ENCODE measurements at regions not wholly inside any gene's neighbourhood (a gene's known extent, or its start where the extent isn't known, plus 50 kb on each side); places are given as distances from the start of the nearest gene placed in this dataset.

DNA sequence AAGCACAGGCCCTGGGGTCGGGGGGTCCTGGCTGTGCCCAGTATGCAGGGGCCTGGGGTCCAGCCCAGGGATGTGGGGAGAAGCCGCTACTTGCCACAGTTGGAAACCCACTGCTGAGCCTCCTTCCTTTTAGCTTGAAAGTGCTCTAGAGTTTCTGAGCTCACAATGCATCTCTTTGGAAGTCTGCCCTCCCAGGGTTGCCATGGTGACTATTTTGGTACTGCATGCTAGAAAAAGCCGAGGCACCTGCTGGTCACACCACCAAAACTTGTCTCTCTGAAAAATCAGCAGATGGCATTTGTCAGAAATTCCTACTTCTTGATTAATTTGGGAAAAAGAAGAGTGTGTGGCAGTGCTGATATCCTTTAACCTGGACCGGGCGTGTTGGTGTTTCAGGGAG lies 151.8 kb downstream of the SEC61B start:
- ChIA-PET POLR2A (interaction anchor here (0.8 kb wide), 1 partner anchor 336 kb away, joined by 3 read pairs; no protein-coding TSS in a partner anchor), CTCF (ENCODE audit: low intra/inter-chr PET ratio) (no interaction called here)
- Histone ChIP-seq H3K79me2 (ENCODE audit: control insufficient read depth, insufficient read depth, low read length) (no peaks in the 10 kb centered on the region), H3K4me2 (ENCODE audit: insufficient read depth, low read length) (no peak overlapping the region), H4K20me1 (replicated peaks; ENCODE audit: control insufficient read depth, insufficient read depth, low read length) (peaks cover 7% of the 10 kb centered on the region; the same call in 1 of the 2 replicates), H3K27ac (ENCODE audit: extremely low read depth, low read depth, low read length) (no peak overlapping the region), H3K4me1 (replicated peaks in 1 of 2; ENCODE audit: control insufficient read depth in 2 of 2, insufficient read depth in 2 of 2, low read length in 2 of 2) (no peaks in the 10 kb centered on the region), H3K9me1 (ENCODE audit: control insufficient read depth, insufficient read depth, low read length) (no peaks in the 10 kb centered on the region), H3K4me3 (no peak overlapping the region), H3K9ac (ENCODE audit: insufficient read depth in 1 of 2, low read depth in 2 of 2, low read length in 2 of 2) (no peak overlapping the region), H3K9me3 (replicated peaks; ENCODE audit: control insufficient read depth, insufficient read depth, low read depth, low read length) (no peaks in the 10 kb centered on the region), H3K36me3 (ENCODE audit: control insufficient read depth, insufficient read depth, low read length) (no peaks in the 10 kb centered on the region), H3K27me3 (ENCODE audit: control insufficient read depth in 2 of 2, insufficient read depth in 2 of 2, low read length in 2 of 2) (peaks cover 10 to 26% of the 10 kb centered on the region in 2 experiments), H2AFZ (ENCODE audit: low read depth, low read length) (no peak overlapping the region)
- TF ChIP-seq ATF1 (CRISPR knock-in tag; IDR thresholded peaks at IDR 0.05) (no peak), ATF1 (tag; IDR thresholded peaks at IDR 0.05) (no peak), HLTF (IDR thresholded peaks at IDR 0.05) (no peak), TCF3 (CRISPR knock-in tag; IDR thresholded peaks at IDR 0.05) (no peak), TRIM28 (IDR thresholded peaks at IDR 0.05) (no peak), RFX1 (IDR thresholded peaks at IDR 0.05) (peak; percentile 66), RBBP5 (IDR thresholded peaks at IDR 0.05; ENCODE audit: borderline replicate concordance, insufficient read depth, low read length, poor library complexity, severe bottlenecking) (no peak), ZNF584 (CRISPR knock-in tag; IDR thresholded peaks at IDR 0.05; ENCODE audit: low read depth) (no peak), MAFK (IDR thresholded peaks at IDR 0.05; ENCODE audit: low read length) (no peak)
- TF ChIP-seq, protein P1, sequence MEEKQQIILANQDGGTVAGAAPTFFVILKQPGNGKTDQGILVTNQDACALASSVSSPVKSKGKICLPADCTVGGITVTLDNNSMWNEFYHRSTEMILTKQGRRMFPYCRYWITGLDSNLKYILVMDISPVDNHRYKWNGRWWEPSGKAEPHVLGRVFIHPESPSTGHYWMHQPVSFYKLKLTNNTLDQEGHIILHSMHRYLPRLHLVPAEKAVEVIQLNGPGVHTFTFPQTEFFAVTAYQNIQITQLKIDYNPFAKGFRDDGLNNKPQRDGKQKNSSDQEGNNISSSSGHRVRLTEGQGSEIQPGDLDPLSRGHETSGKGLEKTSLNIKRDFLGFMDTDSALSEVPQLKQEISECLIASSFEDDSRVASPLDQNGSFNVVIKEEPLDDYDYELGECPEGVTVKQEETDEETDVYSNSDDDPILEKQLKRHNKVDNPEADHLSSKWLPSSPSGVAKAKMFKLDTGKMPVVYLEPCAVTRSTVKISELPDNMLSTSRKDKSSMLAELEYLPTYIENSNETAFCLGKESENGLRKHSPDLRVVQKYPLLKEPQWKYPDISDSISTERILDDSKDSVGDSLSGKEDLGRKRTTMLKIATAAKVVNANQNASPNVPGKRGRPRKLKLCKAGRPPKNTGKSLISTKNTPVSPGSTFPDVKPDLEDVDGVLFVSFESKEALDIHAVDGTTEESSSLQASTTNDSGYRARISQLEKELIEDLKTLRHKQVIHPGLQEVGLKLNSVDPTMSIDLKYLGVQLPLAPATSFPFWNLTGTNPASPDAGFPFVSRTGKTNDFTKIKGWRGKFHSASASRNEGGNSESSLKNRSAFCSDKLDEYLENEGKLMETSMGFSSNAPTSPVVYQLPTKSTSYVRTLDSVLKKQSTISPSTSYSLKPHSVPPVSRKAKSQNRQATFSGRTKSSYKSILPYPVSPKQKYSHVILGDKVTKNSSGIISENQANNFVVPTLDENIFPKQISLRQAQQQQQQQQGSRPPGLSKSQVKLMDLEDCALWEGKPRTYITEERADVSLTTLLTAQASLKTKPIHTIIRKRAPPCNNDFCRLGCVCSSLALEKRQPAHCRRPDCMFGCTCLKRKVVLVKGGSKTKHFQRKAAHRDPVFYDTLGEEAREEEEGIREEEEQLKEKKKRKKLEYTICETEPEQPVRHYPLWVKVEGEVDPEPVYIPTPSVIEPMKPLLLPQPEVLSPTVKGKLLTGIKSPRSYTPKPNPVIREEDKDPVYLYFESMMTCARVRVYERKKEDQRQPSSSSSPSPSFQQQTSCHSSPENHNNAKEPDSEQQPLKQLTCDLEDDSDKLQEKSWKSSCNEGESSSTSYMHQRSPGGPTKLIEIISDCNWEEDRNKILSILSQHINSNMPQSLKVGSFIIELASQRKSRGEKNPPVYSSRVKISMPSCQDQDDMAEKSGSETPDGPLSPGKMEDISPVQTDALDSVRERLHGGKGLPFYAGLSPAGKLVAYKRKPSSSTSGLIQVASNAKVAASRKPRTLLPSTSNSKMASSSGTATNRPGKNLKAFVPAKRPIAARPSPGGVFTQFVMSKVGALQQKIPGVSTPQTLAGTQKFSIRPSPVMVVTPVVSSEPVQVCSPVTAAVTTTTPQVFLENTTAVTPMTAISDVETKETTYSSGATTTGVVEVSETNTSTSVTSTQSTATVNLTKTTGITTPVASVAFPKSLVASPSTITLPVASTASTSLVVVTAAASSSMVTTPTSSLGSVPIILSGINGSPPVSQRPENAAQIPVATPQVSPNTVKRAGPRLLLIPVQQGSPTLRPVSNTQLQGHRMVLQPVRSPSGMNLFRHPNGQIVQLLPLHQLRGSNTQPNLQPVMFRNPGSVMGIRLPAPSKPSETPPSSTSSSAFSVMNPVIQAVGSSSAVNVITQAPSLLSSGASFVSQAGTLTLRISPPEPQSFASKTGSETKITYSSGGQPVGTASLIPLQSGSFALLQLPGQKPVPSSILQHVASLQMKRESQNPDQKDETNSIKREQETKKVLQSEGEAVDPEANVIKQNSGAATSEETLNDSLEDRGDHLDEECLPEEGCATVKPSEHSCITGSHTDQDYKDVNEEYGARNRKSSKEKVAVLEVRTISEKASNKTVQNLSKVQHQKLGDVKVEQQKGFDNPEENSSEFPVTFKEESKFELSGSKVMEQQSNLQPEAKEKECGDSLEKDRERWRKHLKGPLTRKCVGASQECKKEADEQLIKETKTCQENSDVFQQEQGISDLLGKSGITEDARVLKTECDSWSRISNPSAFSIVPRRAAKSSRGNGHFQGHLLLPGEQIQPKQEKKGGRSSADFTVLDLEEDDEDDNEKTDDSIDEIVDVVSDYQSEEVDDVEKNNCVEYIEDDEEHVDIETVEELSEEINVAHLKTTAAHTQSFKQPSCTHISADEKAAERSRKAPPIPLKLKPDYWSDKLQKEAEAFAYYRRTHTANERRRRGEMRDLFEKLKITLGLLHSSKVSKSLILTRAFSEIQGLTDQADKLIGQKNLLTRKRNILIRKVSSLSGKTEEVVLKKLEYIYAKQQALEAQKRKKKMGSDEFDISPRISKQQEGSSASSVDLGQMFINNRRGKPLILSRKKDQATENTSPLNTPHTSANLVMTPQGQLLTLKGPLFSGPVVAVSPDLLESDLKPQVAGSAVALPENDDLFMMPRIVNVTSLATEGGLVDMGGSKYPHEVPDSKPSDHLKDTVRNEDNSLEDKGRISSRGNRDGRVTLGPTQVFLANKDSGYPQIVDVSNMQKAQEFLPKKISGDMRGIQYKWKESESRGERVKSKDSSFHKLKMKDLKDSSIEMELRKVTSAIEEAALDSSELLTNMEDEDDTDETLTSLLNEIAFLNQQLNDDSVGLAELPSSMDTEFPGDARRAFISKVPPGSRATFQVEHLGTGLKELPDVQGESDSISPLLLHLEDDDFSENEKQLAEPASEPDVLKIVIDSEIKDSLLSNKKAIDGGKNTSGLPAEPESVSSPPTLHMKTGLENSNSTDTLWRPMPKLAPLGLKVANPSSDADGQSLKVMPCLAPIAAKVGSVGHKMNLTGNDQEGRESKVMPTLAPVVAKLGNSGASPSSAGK (IDR thresholded peaks at IDR 0.05) = no peak
- 0% methylated on average over 4 of the region's 5 CpGs for WGBS (ENCODE audit: insufficient coverage, low coverage, missing lambda C conversion rate)
- FAIRE-seq (no peak), DNase-seq (ENCODE audit: extremely low read depth in 1 of 4, low spot score in 3 of 4) (no peak), ATAC-seq (no peak)
- BruUV-seq (replicated peaks) = no TSS peak
- intact Hi-C loops (cut with micrococcal nuclease) = no loop called here
- in situ Hi-C loops (cut with MboI) = no loop called here
